ENCODE measurements at regions not wholly inside any gene's neighbourhood (a gene's known extent, or its start where the extent isn't known, plus 50 kb on each side); places are given as distances from the start of the nearest gene placed in this dataset.

DNA sequence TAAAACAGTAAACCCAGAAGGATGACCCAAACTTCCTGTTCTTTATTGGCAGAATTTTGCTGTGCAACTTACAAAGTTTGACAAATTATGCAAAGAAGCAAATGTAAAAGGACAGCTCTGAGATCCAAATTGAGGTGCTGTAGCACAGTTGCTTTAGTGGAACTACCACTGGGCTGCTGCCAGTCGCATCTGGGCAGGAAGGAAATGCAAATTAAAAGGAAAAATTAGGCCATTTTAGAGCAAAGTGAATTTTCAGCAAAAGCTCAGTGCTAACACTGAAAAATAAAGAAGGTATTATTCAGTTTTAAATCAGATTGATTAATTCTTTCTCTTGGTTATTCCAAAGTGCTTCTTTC lies 104.5 kb downstream of the ZMAT3 start:
- TF ChIP-seq, protein P1, sequence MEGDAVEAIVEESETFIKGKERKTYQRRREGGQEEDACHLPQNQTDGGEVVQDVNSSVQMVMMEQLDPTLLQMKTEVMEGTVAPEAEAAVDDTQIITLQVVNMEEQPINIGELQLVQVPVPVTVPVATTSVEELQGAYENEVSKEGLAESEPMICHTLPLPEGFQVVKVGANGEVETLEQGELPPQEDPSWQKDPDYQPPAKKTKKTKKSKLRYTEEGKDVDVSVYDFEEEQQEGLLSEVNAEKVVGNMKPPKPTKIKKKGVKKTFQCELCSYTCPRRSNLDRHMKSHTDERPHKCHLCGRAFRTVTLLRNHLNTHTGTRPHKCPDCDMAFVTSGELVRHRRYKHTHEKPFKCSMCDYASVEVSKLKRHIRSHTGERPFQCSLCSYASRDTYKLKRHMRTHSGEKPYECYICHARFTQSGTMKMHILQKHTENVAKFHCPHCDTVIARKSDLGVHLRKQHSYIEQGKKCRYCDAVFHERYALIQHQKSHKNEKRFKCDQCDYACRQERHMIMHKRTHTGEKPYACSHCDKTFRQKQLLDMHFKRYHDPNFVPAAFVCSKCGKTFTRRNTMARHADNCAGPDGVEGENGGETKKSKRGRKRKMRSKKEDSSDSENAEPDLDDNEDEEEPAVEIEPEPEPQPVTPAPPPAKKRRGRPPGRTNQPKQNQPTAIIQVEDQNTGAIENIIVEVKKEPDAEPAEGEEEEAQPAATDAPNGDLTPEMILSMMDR (IDR thresholded peaks at IDR 0.05; ENCODE audit: insufficient read depth, low read depth, low read length): no peak

DNA sequence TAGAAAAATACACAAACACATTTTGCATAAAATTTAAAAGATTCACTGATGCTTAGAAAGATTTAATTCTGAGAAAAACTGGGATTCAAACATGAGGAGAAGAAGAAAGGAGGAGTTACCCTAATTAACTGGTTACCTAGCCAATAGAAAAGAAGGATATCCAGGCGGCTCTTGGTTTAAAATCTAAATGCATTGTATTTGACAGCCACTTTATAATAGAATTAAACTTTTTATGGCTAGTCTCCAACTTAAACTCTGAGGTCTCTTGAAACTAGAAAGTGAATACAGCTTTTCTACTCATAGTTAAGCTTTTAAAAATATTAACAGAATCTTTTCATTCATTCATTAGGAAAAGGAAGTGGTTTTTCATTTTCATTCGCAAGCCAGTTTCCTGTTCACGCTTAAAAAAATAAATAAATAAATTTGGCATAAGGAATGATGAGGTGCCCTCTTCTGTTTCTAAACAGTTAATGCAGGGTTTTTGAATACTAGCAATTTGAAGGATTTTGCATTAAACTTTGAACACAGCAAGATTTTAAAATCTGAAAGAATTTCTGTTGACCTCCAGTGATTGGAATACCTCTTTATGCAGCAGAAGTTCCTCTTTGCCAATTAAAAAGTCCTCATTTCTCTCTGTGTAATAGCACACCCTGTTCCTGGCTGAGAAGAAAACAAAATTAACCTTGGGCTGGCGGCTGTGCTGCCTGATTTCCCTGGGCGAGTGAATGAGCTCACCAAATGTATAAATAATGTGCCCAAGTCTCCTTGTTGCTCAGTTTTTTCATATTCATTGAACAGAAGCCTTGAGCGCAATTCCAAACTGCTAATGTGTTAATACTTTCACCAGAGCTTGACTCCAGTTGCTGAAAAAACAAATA lies 105.1 kb downstream of the ZMAT3 start:
- TF ChIP-seq, protein P1 (IDR thresholded peaks at IDR 0.05; ENCODE audit: insufficient read depth, low read depth, low read length): peak; percentile 60
- no peak overlapping the region for H3K4me3 ChIP-seq (ENCODE audit: low read depth, low read length)
- peak; percentile 49 for DNase-seq (ENCODE audit: low read depth)

More for the DNA sequence above, 104.5 kb downstream of the ZMAT3 start:
- DNase-seq (ENCODE audit: low read depth): no peak
- no peak overlapping the region for H3K4me3 ChIP-seq (ENCODE audit: low read depth, low read length)

DNA sequence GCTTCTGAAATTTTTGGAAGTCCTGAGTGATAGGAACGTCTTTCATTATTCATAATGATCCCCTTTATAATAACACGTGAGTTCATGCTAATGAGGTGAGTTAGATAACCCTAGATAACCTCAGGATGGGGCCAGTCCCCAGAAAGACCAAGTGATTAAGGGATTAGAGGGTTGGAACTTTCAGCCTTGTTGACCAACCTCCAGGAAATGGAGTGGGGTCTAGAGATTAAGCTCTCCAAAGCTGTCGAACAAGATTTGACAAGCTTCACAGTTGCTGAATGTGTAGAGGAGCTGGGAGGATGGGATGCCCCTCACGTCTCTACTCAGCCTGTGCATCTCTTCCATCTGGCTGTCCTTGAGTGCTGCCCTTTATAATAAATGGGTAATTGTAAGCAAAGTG lies 107.1 kb downstream of the ZMAT3 start:
- DNase-seq (ENCODE audit: low read depth): no peak
- no peak overlapping the region for H3K4me3 ChIP-seq (ENCODE audit: low read depth, low read length)
- TF ChIP-seq, protein P1 (IDR thresholded peaks at IDR 0.05; ENCODE audit: insufficient read depth, low read depth, low read length): no peak

DNA sequence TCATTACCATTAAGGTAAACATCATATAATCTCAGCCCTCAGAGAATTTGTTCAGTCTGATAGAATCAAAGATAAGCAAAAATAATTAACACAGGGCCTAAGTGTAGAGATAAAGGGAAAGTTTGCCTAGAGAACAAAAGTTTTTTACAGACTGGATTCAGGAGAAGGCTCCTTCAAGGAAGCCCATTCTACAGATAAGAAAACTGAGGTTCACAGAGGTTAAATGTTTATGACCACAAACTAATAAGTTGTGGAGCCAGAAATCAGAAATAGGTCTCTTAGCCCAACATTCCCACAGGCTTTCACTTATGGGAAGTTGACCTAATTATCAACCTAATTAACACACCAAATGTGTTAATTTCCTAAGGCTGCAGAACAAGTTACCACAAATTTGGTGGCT lies 110.7 kb downstream of the ZMAT3 start:
- no peak overlapping the region for H3K4me3 ChIP-seq (ENCODE audit: low read depth, low read length)
- TF ChIP-seq, protein P1 (IDR thresholded peaks at IDR 0.05; ENCODE audit: insufficient read depth, low read depth, low read length): no peak
- no peak for DNase-seq (ENCODE audit: low read depth)

DNA sequence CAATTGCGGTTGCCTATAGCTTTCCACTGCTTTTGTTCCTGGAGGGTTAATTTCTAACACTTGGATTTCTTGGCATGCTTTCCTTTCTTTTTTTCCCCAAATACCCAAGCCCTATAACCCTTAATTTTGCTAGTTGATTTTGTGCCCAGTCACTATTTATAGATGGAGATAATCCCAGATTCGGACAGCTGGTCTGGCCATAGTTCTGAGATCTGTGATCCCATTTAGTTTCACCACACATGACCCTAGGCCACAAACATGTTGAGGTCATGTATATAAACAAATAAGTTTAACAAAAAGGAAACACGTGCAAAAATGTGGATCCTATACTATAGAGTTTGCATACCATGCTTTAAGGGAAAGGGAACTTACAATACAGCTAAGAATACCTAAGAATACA lies 111.4 kb downstream of the ZMAT3 start:
- TF ChIP-seq, protein P1 (IDR thresholded peaks at IDR 0.05; ENCODE audit: insufficient read depth, low read depth, low read length): no peak
- DNase-seq (ENCODE audit: low read depth): peak; percentile 73
- H3K4me3 ChIP-seq (ENCODE audit: low read depth, low read length): no peak overlapping the region

DNA sequence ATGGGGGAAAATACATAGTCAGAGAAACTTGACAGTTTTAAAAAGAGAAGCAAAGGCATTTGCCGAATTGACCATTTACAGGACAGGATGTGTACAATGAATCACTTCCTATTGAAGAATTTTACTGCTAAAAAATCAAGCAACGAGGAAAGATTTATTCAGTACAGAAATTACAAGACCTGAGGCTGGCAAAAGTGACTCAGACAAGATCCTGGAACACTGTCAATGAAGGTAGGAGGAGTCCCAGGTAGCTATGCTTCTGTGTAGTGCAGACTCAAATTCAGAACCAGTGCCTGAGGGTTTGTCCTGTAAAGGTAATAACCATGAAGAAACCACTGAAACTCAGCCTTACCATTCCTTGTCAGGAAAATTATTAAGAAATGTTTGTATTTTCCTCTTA lies 120.9 kb downstream of the ZMAT3 start:
- no peak overlapping the region for H3K4me3 ChIP-seq (ENCODE audit: low read depth, low read length)
- no peak for DNase-seq (ENCODE audit: low read depth)
- TF ChIP-seq, protein P1 (IDR thresholded peaks at IDR 0.05; ENCODE audit: insufficient read depth, low read depth, low read length): no peak

Measured in fibroblast of villous mesenchyme (primary cell).